HG03064 (cell line): ENCODE measurements at regions not wholly inside any gene's neighbourhood (a gene's known extent, or its start where the extent isn't known, plus 50 kb on each side); places are given as distances from the start of the nearest gene placed in this dataset.

Experiments
- ATAC-seq: cut with Tn5 transposase; IDR thresholded peaks from one replicate; pipeline ENCODE4 v1.9.1; 2021; ENCODE audit warnings: low read depth; ENCODE audit not compliant: unreplicated experiment

DNA sequence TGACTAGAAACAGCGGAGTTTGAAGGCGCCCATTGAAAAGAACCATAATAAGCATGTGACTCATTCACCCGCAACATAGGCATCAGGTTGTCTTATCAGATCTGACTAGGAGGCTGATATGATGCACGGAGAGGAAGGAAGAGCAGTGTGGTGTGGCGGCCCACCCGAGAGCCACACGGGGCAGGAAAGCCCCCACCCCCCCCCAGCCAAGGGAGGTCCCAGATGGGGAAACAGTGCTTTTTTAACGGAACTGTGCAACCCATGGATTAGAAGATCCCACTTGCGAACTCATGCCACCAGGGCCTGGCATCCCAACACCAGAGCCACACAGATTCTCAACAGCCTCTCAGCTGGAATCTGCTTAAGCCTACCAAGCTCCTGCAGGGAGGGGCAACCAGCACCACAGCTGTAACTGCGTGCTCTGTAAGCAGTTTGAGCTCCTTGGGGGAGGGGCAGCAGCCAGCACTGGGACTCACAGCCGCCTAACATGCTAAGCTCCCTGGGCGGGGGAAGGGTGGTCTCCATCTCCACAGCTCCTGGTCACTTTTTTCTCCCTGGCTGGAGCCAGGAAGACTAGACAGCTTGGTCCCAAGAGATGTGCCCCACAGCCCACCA lies 466.2 kb downstream of the PDGFC start:
- no peak for ATAC-seq

- ATAC-seq, result no peak
These were observed 468.5 kb downstream of the PDGFC start for GRCh38 chr4:156503119-156503518.

GRCh38 chr4:156501962-156502361 lies 469.6 kb downstream of the PDGFC start:
- ATAC-seq, result no peak

GRCh38 chr4:156499684-156500083 lies 471.9 kb downstream of the PDGFC start:
- ATAC-seq, result no peak

GRCh38 chr4:156497486-156497885 lies 474.1 kb downstream of the PDGFC start:
- no peak for ATAC-seq

GRCh38 chr4:156496797-156497196 lies 474.8 kb downstream of the PDGFC start:
- ATAC-seq, result no peak

DNA sequence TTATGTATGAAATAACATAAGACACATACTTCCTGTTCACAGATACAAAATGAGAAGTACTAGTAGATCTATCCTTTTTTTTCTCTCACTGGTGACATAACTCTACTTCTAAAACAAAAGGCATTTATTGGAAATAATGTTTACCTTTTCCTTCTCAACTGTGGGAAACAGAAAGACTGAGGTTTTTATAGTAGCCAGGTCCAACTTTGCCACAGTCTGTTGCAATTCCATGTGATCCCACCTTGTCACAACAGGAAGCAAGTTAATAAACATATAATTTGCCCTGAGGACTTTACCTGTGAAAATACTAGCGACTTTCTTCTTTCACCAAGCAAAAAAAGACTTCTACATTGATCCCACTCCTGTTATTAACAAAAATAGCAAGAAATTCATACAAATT lies 475.8 kb downstream of the PDGFC start:
- no peak for ATAC-seq

- no peak for ATAC-seq
These were observed 476.5 kb downstream of the PDGFC start for GRCh38 chr4:156495091-156495490.

- ATAC-seq, result no peak
These were observed 477.7 kb downstream of the PDGFC start for GRCh38 chr4:156493858-156494257.

DNA sequence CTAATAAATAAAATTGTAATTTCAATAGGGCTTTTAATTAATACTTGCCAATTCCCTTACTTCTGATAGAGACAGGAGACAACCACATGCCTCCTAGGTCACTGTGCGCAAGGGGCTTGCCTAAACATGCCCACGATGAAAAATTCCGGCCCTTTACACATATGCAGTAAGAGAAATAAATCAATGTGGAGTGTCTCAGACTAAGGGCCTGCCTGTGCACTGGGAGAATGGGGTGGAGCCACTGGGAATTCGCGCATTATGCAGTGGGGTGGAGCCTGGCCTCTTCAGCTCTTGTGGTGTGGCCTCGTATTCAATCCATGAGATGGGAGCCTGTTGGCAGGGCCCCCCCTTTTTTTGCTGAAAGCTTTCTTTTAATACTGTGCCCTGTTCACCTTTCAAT lies 484.5 kb downstream of the PDGFC start:
- no peak for ATAC-seq

DNA sequence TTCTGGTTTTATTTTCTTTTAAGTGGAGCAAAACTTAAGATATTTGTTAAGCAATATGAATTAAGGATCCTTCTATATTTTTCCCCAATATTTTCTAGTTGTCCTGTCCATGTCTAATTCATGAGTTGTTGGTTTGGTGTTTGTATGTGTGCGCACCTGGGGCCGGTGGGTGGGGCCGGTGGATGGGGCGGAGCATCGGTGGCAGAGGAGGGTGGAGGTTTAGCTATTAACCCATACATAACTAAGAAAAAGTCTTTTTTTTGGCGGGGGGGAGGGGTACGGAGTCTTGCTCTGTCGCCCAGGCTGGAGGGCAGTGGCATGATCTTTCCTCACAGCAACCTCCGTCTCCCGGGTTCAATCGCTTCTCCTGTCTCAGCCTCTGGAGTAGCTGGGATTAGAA lies 489.8 kb downstream of the PDGFC start:
- ATAC-seq, result no peak

DNA sequence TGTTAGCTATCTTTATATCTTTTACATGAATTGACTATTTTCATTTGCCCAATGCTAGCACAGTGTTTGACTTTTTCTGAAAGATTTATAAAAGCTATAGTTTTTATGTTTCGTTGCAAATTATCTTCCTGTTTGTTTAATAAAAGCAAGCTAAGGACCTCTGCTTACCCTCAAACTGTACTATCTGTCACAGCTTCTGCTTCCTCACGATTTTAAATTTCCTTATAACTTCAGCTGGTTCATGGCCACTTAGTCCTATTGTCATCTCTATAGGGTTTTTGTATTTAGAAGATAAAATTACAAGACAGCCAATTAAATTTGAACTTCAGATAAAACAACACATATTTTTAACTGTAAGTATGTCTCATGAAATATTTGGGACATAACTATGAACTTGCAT lies 494.0 kb downstream of the PDGFC start:
- no peak for ATAC-seq

GRCh38 chr4:156476359-156476758 lies 495.2 kb downstream of the PDGFC start:
- no peak for ATAC-seq

DNA sequence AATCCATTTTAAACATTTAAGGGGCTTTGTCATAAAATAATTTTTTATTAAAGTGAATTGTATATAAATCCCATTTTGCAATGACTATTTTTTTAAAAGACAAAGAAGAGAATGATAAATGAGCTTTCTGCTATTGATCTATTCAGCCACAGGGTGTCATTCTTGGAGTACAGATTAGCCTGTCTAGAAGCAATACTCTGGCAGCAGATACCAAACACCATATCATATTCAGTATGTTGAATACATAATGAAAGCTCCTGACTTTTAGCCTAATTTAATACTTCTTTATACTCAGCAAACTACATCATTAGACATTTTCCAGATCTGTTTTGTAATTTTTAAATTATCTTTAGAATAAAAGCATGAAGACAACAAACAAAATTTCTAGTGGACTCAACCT lies 496.3 kb downstream of the PDGFC start:
- no peak for ATAC-seq

DNA sequence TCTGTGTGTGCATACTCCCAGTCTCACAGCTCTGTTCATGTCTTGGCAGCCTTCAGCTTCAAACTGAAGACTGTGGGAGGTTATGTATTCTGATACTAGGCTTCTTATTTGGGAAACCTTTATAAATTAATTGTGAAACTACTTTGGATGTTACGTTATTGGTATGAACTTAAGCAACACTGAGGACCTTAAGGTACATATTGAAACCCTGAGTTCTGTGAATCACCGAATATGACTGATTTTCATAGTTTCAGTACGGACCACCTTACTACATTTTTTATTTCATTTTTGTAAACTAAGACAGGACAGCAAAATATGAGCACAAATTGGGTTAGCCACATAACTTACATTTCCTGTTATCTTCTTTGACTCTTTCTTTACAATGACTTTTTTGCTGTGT lies 498.4 kb downstream of the PDGFC start:
- ATAC-seq, result no peak

GRCh38 chr4:156472624-156473023 lies 499.0 kb downstream of the PDGFC start:
- no peak for ATAC-seq

DNA sequence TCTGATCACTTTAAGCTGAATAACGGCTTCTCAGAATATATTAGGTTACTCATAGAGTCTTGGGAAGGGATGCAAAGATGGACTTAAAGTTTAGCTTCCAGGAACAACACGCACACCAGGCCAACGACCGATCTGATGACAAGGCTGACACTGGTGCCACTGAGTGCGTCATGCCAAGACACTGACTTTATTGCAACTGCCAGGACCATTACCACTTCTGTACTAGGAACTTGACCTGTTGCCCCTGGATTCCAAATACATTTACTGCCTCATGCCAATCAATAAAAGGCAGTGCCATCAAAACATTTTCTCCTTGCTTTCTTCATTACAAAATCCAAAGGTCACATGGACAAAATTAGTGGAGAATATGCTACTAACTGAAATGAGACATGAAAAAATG lies 505.9 kb upstream of the CTSO start:
- ATAC-seq, result no peak

DNA sequence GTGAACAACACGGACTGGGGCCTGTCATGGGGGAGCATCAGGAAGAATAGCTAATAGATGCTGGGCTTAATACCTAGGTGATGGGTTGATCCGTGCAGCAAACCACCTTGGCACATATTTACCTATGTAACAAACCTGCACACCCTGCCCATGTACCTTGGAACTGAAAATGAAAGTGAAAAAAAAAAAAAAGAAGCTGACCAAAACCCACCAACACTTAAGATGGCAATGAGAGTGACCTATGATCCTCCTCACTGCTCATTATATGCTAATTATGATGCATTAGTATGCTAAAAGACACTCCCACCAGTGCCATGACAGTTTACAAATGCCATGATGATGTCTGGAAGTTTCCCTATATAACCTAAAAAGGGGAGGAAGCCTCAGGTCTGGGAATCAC lies 503.2 kb upstream of the CTSO start:
- ATAC-seq, result no peak

GRCh38 chr4:156443488-156443887 lies 489.8 kb upstream of the CTSO start:
- no peak for ATAC-seq

DNA sequence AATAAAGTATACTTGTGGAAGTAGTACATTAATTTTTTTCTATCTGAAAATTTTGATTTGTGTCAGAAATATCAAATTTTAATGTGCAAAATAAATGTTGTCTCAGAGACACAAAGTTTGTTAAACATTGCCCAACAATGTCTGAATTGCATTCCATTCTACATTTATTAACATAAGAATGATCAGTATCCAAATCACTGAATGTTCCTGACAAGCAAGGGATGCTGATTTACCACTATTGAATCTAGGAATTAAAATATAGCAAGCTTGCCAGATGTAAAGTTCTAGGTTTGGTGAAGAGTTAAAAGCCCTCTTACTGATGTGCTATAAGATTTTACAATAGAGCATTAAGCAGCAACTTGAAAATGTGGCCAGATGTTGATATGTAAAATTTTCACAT lies 489.2 kb upstream of the CTSO start:
- ATAC-seq, result no peak

GRCh38 chr4:156439576-156440200 lies 486.0 kb upstream of the CTSO start:
- ATAC-seq, result no peak

GRCh38 chr4:156437666-156438065 lies 484.0 kb upstream of the CTSO start:
- no peak for ATAC-seq

GRCh38 chr4:156422576-156422975 lies 468.9 kb upstream of the CTSO start:
- no peak for ATAC-seq
